Keratinocyte (primary cell): ENCODE measurements at regions not wholly inside any gene's neighbourhood (a gene's known extent, or its start where the extent isn't known, plus 50 kb on each side); places are given as distances from the start of the nearest gene placed in this dataset.

Source experiments
- DNase-seq: peaks from one replicate; pipeline ENCODE4 v3.0.0-alpha.2; 2011; ENCODE audit warnings: low read depth, missing footprints, low spot score
- FAIRE-seq: peaks from 2 replicates; lab custom pipeline; 2011; peaks lifted over from hg19 to GRCh38; lab: Jason Lieb, UNC
- H2AFZ ChIP-seq: 2 replicates; pipeline ENCODE4 v1.6.0; 2012; ENCODE audit warnings: low read length, control low read depth, inconsistent platforms; ENCODE audit not compliant: control insufficient read depth
- H3K27ac ChIP-seq: 2 replicates; pipeline ENCODE4 v1.5.1; 2011; ENCODE audit warnings: low read length; ENCODE audit not compliant: control insufficient read depth, insufficient read depth
- H3K27me3 ChIP-seq: 3 replicates; pipeline ENCODE4 v1.6.0; 2011; ENCODE audit warnings: low read length; ENCODE audit not compliant: control insufficient read depth, insufficient read depth; ENCODE audit errors: extremely low read depth
- H3K36me3 ChIP-seq, 2 experiments: 2 replicates in 1 of 2; 3 replicates in 1 of 2; pipeline ENCODE4 v1.5.1; 2011; ENCODE audit warnings: low read length in 2 of 2, mild to moderate bottlenecking in 1 of 2; ENCODE audit not compliant: control insufficient read depth in 2 of 2, insufficient read depth in 2 of 2; ENCODE audit errors: extremely low read depth in 1 of 2
- H3K4me1 ChIP-seq: 3 replicates; pipeline ENCODE4 v1.5.1; 2011; ENCODE audit warnings: low read length; ENCODE audit not compliant: control insufficient read depth, insufficient read depth; ENCODE audit errors: extremely low read depth
- H3K4me2 ChIP-seq: 3 replicates; pipeline ENCODE4 v1.6.0; 2011; ENCODE audit warnings: low read depth, low read length; ENCODE audit not compliant: control insufficient read depth, insufficient read depth; ENCODE audit errors: extremely low read depth
- H3K4me3 ChIP-seq, 3 experiments: fragments of 200-600 bp in 1 of 3; sonication (generic) in 1 of 3; 2 replicates in 2 of 3; 3 replicates in 1 of 3; pipeline ENCODE4 v1.5.1; 2011 to 2016; ENCODE audit warnings: low read length in 3 of 3, mild to moderate bottlenecking in 3 of 3, control low read depth in 2 of 3, inconsistent platforms in 1 of 3, low read depth in 1 of 3, mixed read lengths in 1 of 3, mixed run types in 1 of 3, moderate library complexity in 1 of 3; ENCODE audit not compliant: control insufficient read depth in 2 of 3, insufficient read depth in 2 of 3; ENCODE audit errors: extremely low read depth in 1 of 3
- H3K79me2 ChIP-seq: 2 replicates; pipeline ENCODE4 v1.6.0; 2012; ENCODE audit warnings: low read length; ENCODE audit not compliant: control insufficient read depth, insufficient read depth
- H3K9ac ChIP-seq: 3 replicates; pipeline ENCODE4 v1.6.0; 2011; ENCODE audit warnings: low read length; ENCODE audit not compliant: control insufficient read depth, insufficient read depth; ENCODE audit errors: extremely low read depth
- H3K9me1 ChIP-seq: 3 replicates; pipeline ENCODE4 v1.6.0; 2011; ENCODE audit warnings: low read length; ENCODE audit not compliant: control insufficient read depth, insufficient read depth; ENCODE audit errors: extremely low read depth
- H3K9me3 ChIP-seq: 2 replicates; pipeline ENCODE4 v1.5.1; 2012; ENCODE audit warnings: low read depth, low read length; ENCODE audit not compliant: control insufficient read depth
- H4K20me1 ChIP-seq: 3 replicates; pipeline ENCODE4 v1.6.0; 2011; ENCODE audit warnings: low read length; ENCODE audit not compliant: control insufficient read depth, insufficient read depth; ENCODE audit errors: extremely low read depth
- CTCF ChIP-seq, 3 experiments: IDR thresholded peaks in 1 of 3; conservative IDR thresholded peaks in 1 of 3; optimal IDR thresholded peaks in 1 of 3; 2 replicates in 2 of 3; 3 replicates in 1 of 3; pipeline versions ENCODE3 to v1.5.1; 2011; ENCODE audit warnings: low read length in 3 of 3, mild to moderate bottlenecking in 3 of 3, moderate library complexity in 2 of 3, control low read depth in 1 of 3, inconsistent platforms in 1 of 3; ENCODE audit not compliant: insufficient read depth in 2 of 3; ENCODE audit errors: extremely low read depth in 1 of 3
- EZH2 ChIP-seq: IDR thresholded peaks from one replicate; pipeline ENCODE4 v1.6.1; 2012; ENCODE audit warnings: inconsistent platforms, mild to moderate bottlenecking, low read length, moderate library complexity
- dilution Hi-C: fragments of 300-500 bp; cut with MboI; formaldehyde crosslinking; loops from one replicate; pipeline ENCODE4 v1.7.0; 2020; ENCODE audit warnings: low sequenced_read_pairs; ENCODE audit not compliant: extremely low pct_ligation_motif_present

- no peaks in the 10 kb centered on the region for H3K27me3 ChIP-seq
These were observed 403.9 kb downstream of the CTTN start for GRCh38 chr11:70802185-70802584.

GRCh38 chr11:70804139-70804837, 406.0 kb downstream of the CTTN start:
- Histone ChIP-seq H3K4me2 (no peak overlapping the region), H3K9ac (no peak overlapping the region), H3K36me3 (no peaks in the 10 kb centered on the region), H3K9me3 (peaks cover 15% of the 10 kb centered on the region), H4K20me1 (no peaks in the 10 kb centered on the region), H3K79me2 (no peaks in the 10 kb centered on the region), H3K27ac (no peak overlapping the region), H2AFZ (no peak overlapping the region), H3K4me1 (no peaks in the 10 kb centered on the region), H3K4me3 (no peak overlapping the region), H3K9me1 (no peaks in the 10 kb centered on the region), H3K27me3 (no peaks in the 10 kb centered on the region)
- DNase-seq (no peak), FAIRE-seq (no peak)
- TF ChIP-seq EZH2 = no peak
- TF ChIP-seq CTCF (optimal IDR thresholded peaks at IDR 0.05 in 1 of 3, IDR thresholded peaks at IDR 0.05 in 1 of 3, conservative IDR thresholded peaks at IDR 0.05 in 1 of 3; ENCODE audit: extremely low read depth in 1 of 3, insufficient read depth in 2 of 3, low read length in 3 of 3) = no peak
- dilution Hi-C loops = no loop called here

More at GRCh38 chr11:70802185-70802584, 403.9 kb downstream of the CTTN start:
- FAIRE-seq (no peak), DNase-seq (no peak)
- Histone ChIP-seq H3K9ac (no peak overlapping the region), H3K27ac (no peak overlapping the region), H3K4me3 (no peak overlapping the region), H3K9me1 (no peaks in the 10 kb centered on the region), H3K9me3 (peaks cover 19% of the 10 kb centered on the region), H3K4me1 (no peaks in the 10 kb centered on the region), H3K79me2 (no peaks in the 10 kb centered on the region), H3K36me3 (no peaks in the 10 kb centered on the region), H2AFZ (no peak overlapping the region), H4K20me1 (no peaks in the 10 kb centered on the region), H3K4me2 (no peak overlapping the region)
- dilution Hi-C loops = no loop called here
- TF ChIP-seq CTCF (optimal IDR thresholded peaks at IDR 0.05 in 1 of 3, IDR thresholded peaks at IDR 0.05 in 1 of 3, conservative IDR thresholded peaks at IDR 0.05 in 1 of 3; ENCODE audit: extremely low read depth in 1 of 3, insufficient read depth in 2 of 3, low read length in 3 of 3) (no peak), EZH2 (no peak)
